Heart left ventricle (tissue), 13 donors: ENCODE measurements at regions not wholly inside any gene's neighbourhood (a gene's known extent, or its start where the extent isn't known, plus 50 kb on each side); places are given as distances from the start of the nearest gene placed in this dataset.

ENCODE experiments used
- POLR2A ChIP-seq, 2 donors: fragments of 450-650 bp; IDR thresholded peaks; one replicate each; pipeline ENCODE4 v1.6.1; 2017; ENCODE audit warnings: antibody characterized with exemption in 2 of 2, mild to moderate bottlenecking in 2 of 2, moderate library complexity in 2 of 2
- TF ChIP-seq, protein P1 (sequence below), 12 donors: fragments of 200-600 bp; sonication (generic) in 4 of 12; IDR thresholded peaks; one replicate each; pipeline versions ENCODE4 v1.5.0 to v1.8.0; 2018 to 2022; ENCODE audit warnings: antibody characterized with exemption in 12 of 12, mild to moderate bottlenecking in 5 of 12
- donor health status: ischemic (EF 13 %, LVEDD 7.1; RV severe dilation, severe dysfunction).
- donor health status: DM: no; HTN: yes; CAD: no.
- donor health status: DM: no; HTN: no; CAD: no.
- donor health status: ischemic (EF 25% LVEDD 6.9; RV normal size, moderate dysfunction).
- donor health status: ischemic (EF 25% LVEDD 5.7; RV mildly dilated, moderate dysfunction).
- donor health status: ischemic (EF 35%, LVEDD 5.7; RV mildly dilated, moderate dysfunction).
- donor health status: nonischemic (EF 11% LVEDD 7.7; RV severe dilation, severe dysfunction).
- donor health status: DM: yes; HTN: yes; CAD: no.
- donor health status: PGD.
- donor health status: ischemic (EF 29% LVEDD 5.4; RV normal size, mild dysfunction).
- donor health status: nonischemic (EF 23%, LVEDD 6.1; RV moderate dilation, normal function).

DNA sequence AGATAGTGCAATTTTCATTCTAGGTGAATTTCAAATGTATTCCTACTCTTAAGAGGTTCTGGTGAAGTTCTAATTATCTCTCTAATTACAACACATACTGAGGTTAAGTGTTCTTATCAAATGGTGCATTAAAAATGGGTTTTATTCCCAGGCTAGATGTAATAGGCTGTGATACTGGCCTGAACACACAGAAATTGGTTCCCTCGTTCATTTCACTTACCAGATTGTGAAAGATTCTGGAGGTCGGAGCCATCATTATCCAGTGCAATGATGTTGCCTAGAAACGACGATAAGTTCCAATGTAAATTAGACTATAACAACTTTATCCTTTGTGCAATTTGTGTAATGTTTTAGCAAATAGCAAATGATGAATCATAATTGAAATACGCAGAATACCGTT, 172.6 kb upstream of the SOX4 start:
- TF ChIP-seq, protein P1, sequence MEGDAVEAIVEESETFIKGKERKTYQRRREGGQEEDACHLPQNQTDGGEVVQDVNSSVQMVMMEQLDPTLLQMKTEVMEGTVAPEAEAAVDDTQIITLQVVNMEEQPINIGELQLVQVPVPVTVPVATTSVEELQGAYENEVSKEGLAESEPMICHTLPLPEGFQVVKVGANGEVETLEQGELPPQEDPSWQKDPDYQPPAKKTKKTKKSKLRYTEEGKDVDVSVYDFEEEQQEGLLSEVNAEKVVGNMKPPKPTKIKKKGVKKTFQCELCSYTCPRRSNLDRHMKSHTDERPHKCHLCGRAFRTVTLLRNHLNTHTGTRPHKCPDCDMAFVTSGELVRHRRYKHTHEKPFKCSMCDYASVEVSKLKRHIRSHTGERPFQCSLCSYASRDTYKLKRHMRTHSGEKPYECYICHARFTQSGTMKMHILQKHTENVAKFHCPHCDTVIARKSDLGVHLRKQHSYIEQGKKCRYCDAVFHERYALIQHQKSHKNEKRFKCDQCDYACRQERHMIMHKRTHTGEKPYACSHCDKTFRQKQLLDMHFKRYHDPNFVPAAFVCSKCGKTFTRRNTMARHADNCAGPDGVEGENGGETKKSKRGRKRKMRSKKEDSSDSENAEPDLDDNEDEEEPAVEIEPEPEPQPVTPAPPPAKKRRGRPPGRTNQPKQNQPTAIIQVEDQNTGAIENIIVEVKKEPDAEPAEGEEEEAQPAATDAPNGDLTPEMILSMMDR (IDR thresholded peaks at IDR 0.05), result no peak
- TF ChIP-seq POLR2A (IDR thresholded peaks at IDR 0.05), result no peak
